Neural cell (in vitro differentiated cells): ENCODE measurements at regions not wholly inside any gene's neighbourhood (a gene's known extent, or its start where the extent isn't known, plus 50 kb on each side); places are given as distances from the start of the nearest gene placed in this dataset.

Experiments
- EZH2 ChIP-seq: fragments of 200-600, 300-800 bp; shearing (Covaris generic), sonication (generic); IDR thresholded peaks from 2 replicates; pipeline ENCODE4 v1.6.1; 2014; ENCODE audit warnings: antibody characterized with exemption, low read length, borderline replicate concordance, mild to moderate bottlenecking; ENCODE audit not compliant: insufficient read depth, poor library complexity, severe bottlenecking
- POLR2AphosphoS5 ChIP-seq: IDR thresholded peaks from 2 replicates; pipeline ENCODE4 v1.6.1; 2012
- RAD21 ChIP-seq: fragments of 450-650 bp; conservative IDR thresholded peaks from 2 replicates; pipeline ENCODE4 v1.6.1; 2014; ENCODE audit warnings: antibody characterized with exemption, mild to moderate bottlenecking, moderate library complexity
- SMC3 ChIP-seq: fragments of 450-650 bp; conservative IDR thresholded peaks from 2 replicates; pipeline ENCODE4 v1.6.1; 2014; ENCODE audit warnings: antibody characterized with exemption, mild to moderate bottlenecking, moderate library complexity; ENCODE audit not compliant: poor library complexity
- TAF1 ChIP-seq: IDR thresholded peaks from 2 replicates; pipeline ENCODE4 v1.6.1; 2012; ENCODE audit warnings: low read depth
- TF ChIP-seq, protein P1 (sequence below): fragments of 450-650 bp; IDR thresholded peaks from 2 replicates; pipeline ENCODE4 v1.5.1; 2014; ENCODE audit warnings: antibody characterized with exemption, mild to moderate bottlenecking, moderate library complexity; ENCODE audit not compliant: poor library complexity, severe bottlenecking

DNA sequence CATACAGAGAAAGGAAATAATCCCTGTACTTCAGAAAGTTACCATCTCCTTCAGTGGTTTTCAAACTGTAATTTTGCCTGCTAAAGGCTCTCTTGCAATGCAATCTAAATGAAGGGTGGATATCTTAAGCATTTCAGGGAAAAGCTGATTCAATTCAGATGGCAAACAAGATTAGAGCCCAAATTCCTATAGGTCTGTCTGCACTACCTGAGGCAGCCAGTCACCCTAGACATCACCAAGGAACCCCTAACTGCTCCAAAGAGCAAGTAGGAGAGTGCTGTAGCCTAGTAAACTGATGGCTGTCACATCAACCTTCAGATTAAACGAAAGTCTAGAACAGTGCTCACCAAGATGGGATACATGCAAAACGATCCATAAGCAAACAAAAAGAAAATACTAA is 138.0 kb upstream of the ANK3 start:
- TF ChIP-seq POLR2AphosphoS5 (no peak), EZH2 (no peak), RAD21 (no peak), TAF1 (no peak), SMC3 (no peak)
- TF ChIP-seq, protein P1, sequence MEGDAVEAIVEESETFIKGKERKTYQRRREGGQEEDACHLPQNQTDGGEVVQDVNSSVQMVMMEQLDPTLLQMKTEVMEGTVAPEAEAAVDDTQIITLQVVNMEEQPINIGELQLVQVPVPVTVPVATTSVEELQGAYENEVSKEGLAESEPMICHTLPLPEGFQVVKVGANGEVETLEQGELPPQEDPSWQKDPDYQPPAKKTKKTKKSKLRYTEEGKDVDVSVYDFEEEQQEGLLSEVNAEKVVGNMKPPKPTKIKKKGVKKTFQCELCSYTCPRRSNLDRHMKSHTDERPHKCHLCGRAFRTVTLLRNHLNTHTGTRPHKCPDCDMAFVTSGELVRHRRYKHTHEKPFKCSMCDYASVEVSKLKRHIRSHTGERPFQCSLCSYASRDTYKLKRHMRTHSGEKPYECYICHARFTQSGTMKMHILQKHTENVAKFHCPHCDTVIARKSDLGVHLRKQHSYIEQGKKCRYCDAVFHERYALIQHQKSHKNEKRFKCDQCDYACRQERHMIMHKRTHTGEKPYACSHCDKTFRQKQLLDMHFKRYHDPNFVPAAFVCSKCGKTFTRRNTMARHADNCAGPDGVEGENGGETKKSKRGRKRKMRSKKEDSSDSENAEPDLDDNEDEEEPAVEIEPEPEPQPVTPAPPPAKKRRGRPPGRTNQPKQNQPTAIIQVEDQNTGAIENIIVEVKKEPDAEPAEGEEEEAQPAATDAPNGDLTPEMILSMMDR: no peak
